NCI-H774 (cell line): ENCODE measurements at regions not wholly inside any gene's neighbourhood (a gene's known extent, or its start where the extent isn't known, plus 50 kb on each side); places are given as distances from the start of the nearest gene placed in this dataset.
"Not testable (repeated sequence)": the region's sequence is repeated elsewhere in the genome, so short reads cannot be mapped to it uniquely, and the experiment has no call there.

ENCODE experiments used
- DNase-seq: peaks from one replicate; lab custom pipeline; 2025; lab: John Stamatoyannopoulos, UW

DNA sequence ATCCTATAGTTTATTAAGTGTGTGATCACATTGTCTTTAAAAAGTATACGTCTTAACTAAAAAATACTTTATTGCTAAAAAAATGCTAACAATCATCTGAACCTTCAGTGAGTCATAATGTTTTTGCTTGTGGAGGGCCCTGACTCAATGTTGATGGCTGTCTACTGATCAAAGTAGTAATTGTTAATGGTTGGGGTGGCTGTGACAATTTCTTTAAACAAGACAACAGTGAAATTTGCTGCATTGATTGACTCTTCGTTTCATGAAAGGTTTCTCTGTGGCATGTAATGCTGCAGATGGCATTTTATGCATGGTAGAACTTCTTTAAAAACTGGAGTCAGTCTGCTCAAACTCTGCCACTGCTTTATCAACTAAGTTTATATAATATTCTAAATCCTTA, 101.4 kb upstream of the IL15 start:
- no peak for DNase-seq

DNA sequence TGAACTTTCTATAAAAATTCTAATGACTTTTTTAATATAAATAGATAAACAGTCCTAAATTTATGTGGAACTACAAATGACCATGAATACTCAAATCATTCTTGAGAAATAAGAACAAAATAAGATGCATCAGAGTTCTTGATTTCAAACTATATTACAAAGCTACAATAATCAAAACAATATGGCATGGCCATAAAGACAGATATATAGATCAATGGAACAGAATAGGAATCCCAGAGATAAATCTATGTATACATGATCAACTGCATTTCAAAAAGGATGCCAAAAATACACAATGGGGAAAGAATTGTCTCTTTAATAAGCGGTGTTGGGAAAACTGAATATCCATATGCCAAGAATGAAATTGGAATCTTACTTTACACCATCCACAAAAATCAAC, 98.4 kb upstream of the IL15 start:
- no peak for DNase-seq

DNA sequence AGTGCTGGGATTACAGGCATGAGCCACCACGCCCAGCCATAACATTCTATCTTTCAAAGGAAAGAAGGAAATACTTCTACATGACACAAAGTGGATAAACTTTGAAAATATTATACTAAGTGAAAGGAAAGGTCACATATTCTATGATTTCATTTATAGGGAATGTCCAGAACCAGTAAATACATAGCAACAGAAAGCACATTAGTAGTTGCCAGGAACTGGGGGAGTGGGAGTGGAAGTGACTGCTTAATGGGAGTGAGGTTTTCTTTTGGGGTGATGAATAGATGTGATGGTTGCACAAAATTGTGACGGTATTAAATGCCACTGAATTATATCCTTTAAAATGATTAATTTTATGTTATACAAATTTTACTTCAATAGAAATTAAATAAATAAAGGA, 95.7 kb upstream of the IL15 start:
- DNase-seq: no peak

DNA sequence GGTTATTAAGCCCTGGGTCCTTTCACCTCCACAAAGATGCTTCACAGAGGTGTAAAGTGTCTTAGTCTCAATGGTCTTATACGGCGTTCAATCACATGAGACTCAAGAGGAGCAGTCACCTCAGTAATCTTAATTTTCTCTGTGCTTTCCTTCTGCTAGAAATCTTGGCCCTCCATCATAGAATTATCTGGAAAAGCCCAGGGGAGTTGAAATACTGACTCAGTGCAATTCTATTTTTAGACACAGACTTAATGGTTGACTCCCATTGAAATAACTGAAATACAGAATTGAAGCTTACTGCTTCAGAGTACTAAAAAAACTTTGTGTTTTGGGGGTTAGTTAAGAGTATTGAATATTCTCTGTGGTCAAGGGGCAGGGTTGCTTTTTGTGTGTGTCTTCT, 94.5 kb upstream of the IL15 start:
- no peak for DNase-seq

DNA sequence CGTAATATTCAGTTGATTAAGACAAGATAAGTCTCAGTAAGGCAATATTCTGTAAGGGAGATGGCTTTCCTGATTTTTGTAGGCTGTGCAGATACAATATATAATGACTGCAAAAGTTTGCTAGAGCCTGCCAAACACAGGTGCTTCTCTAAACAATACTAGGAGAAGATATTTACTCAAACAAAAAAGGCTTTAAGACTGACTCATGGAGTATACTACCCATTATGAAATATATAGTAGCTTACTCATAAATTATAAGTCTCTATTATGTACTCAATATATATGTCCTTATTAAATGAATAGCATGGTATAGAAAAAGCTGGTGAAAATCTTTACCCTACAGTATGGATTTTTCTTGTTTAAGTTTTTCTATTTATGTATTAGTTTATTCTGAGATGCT, 93.2 kb upstream of the IL15 start:
- no peak for DNase-seq

DNA sequence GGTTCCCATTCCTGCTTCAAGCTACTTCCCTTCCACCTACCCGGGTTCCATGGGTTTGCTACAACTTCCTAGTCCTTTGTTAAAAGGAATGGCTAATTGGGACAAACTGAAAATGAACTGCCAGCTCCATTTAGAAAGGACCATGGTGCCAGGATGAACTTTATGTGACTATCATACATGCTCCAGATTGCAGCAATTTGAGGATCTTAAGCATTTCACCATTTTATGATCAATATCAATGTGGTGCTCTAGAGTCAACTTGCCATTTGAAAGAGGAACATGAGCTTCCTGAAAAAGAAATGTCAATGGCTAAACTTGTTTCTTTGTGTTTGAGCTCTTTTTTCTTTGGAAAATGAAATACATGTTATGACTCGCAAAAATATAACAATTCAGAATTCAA, 92.7 kb upstream of the IL15 start:
- DNase-seq: no peak

DNA sequence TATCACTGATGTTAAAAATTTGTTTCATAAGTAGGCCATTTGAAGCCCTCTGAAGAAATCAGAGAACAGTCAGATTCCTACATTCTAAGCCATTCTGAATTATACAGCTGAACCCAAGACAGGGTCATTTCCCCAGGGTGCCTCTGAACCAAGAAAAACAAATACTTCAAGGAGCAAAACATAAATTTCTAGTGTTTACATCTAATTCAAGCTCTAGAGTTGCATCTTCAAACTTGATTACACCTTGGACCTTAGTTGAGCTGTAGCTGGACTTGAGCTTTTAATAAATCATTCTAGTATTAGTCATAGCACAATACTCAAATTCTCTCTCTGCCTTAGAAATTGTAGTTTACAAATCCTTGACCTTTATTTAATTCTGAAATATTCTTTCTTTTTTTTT, 87.6 kb upstream of the IL15 start:
- no peak for DNase-seq

DNA sequence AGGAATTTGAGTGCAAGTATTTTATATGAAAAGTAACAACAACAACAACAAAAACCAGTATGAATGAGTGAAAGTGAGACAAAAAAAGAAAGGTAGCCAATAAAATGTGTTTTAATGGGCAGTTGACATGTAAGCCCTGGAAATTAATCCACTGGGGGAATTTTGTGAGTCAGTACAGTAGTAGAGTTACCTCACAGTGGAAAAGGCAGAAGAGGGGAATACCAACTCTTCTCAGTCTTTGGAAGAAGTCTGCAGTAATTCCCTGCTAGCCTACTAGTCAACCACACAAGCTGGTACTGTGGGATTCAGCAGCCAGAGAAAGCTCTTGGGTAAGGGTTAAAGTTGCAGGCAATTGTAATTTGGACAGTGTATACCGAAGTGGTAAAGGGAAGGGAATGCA, 76.3 kb upstream of the IL15 start:
- DNase-seq: no peak

DNA sequence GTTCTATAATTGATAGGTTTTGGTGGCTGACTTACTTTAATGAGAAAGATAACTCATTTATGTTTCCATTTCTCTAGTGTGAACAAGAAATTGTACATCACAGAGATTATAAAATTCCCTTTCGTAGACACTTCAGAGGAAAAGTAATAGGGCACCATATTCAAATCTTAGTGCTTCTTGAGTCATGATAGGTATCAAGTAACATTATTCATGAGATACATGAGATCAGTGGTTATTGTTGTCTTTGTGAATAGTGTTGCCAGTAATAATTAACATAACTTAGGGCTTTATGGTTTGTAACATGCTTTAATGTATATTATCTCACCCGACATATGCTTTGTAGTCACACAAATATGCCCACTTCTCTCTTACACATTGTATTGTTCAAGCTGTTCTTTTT, 73.7 kb upstream of the IL15 start:
- DNase-seq: no peak

DNA sequence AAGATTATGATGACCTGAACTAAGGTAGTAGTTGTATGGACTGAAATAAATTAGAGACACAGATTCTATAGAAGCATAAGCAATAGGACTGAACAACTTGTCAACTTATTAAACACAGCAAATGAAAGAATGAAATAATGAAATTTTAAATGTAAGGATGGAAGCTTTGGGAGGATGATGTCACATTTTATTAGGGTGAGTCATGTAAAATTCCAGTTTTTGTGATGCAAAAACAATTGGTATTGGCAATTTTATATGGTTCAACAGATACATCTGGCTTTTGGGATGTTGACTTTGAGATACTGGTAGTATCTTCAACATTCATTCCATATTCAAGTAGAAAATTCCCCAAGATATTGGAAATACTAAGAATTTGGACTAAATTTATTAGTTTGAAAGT, 72.7 kb upstream of the IL15 start:
- no peak for DNase-seq

DNA sequence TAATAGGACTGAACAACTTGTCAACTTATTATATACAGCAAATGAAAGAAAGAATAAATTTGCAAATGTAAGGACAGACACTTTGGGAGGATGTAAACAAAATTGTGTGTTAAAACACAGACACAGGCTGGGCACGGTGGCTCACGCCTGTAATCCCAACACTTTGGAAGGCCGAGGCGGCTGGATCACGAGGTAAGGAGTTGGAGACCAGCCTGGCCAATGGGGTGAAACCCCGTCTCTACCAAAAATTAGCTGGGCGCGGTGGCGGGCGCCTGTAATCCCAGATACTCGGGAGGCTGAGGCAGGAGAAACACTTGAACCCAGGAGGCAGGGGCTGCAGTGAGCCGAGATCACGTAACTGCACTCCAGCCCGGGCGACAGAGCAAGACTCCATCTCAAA, 71.4 kb upstream of the IL15 start:
- DNase-seq: not testable (repeated sequence)

DNA sequence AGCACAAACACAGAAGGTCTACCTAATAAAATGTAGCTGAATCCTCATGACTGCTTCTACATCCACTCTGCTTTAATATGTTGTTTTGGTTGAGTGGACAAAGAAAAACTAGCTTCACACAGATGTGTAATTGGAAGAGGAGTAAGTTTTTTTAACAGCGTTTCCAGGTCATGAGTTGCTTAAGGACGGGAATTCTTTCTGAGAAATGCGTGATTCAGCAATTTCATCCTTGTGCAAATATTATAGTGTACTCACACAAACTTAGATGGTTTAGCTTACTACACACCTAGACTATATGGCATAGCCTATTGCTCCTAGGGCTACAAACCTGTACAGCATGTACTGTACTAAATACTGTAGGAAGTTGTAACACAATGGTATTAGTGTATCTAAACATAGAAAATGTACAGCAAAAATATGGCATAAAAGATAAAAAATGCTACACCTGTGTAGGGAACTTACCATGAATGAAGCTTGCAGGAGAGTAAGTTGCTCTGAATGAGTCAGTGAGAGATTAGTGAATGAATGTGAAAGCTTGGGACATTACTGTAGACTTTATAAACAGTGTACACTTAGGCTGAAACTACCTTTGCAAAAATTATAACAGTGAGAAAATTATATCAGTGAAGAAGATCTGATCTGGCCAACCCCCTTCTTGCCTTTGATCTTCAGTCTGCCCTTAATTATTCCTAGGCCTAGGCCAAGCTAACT, 70.8 kb upstream of the IL15 start:
- DNase-seq: no peak

DNA sequence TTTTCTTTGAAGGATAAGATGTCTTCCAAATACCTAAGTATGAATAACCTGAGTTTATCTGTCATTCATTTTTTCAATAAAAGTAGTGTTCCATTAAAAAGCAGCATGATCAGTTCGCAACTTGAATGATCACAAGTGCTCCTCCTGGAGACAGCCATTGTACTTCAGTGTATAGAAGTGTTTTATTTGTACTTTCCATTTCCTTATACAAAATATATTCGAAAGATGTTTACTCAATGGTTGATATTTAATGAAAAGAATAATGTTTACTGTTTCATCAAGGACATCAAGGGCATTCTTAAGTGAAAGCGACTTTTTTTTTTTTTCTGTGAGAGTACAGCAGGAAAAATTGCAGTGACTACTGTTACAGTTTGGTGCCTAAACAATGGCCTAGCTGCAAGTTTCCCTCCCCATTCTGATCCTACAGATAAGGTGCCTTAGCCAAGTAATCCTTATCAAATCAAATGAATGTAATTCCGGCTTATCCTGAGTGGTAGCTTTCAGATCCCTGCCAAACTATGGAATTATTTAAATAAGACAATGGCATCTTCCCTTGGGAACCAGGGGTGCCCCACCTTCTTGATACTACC, 69.0 kb upstream of the IL15 start:
- DNase-seq: no peak

DNA sequence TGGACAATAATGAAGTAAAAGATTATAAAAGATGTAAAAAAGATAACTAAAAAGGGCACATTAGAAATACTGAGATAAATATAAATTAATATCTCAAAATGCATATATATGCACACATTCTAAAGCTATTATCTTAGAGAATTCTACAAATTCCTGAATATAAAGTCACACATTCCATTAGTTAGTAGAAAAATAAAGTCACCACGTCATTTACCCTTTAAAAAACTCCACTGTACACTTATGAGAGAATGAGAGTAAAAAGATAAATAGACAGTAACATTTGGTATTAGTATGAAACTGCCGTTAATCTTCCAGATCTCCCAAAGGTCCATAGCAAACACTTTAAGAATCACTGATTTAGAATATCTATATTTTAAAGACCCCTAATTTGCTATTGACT, 67.2 kb upstream of the IL15 start:
- DNase-seq: no peak

DNA sequence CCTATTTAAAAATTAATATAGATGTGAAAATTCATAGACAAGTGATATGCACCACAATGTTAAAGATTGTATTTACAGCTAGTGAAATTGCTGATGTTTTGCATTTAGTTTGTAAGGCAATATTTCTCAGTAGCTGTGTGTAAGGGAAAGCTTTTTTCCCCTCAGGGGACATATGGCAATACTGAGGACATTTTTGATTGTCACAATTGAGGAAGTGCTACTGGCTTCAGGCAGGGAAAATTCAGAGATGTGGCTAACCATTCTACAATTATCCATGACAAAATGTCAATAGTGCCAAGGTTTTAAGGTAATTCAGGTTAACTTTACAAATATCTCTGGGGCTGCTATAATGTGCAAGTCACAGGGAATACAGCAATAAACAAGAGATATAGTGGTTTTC, 66.1 kb upstream of the IL15 start:
- no peak for DNase-seq

DNA sequence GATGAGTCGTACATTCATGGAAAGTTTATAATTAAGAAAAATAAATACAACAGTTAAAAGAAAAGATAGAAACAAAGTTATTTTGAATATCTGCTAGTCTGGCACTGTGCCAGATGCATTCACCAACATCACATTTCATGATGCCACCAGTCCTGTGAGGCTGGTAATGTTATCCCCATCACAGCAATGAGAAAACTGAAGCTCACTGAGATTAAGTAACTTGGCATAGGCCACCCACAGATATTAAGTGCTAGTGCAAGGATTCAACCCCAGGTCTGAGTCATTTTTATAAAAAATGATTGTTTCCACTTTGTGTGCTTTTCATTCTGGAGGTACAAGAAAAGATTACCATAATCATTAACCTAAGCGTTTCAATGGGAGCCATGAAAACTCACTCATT, 65.0 kb upstream of the IL15 start:
- DNase-seq: no peak

DNA sequence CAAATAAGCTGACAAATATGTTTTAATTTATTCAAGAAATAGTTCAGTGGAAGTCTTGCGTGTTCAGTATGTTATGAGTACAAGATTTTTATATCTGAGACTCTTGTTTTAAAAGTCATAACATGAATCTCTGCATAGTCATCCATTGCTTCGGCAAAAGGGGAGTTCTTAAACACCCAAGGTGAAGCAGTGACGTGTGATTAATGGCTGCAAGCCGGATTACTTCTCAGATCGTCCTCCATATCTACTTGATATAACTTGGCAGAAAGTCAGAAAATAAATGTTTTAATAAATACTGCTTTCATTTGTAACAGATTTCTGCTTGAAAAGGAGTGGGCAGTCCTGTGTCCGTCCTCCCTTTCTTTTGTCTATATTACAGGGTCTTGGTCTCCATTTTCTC, 64.6 kb upstream of the IL15 start:
- no peak for DNase-seq

DNA sequence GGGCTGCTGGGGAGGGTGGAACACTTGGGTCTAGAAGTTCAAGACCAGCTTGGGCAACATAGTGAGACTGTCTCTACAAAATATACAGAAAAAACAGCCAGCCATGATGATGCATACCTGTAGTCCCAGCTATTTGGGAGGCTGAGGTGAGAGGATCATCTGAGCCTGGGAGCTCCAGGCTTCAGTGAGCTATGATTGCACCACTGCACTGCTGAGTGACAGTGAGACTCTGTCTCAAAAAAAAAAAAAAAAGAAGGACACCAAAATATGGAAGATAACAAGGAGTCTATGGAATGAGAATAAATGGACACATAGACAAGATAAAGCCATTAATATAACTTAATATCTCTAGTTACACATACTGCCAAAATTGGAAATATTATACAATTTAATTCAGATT, 62.7 kb upstream of the IL15 start:
- no peak for DNase-seq

DNA sequence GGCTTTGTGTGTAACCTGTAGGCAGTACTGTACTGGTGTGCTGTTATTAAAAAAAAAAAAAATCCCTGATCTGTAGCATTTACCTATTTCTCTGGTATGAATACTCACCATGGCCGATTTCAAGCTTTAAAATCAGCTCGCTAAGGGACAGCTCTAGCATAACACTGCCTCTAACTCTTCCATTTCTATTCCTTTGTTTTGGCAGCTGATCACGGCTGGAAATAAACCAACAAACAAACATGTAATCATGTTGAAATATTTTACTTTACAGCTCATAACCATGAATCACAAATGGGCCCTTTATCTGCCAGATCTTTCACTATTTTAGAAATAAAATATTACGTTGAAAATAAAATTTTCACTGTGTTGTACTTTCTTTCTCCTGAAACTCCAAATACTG, 60.5 kb upstream of the IL15 start:
- DNase-seq: no peak

DNA sequence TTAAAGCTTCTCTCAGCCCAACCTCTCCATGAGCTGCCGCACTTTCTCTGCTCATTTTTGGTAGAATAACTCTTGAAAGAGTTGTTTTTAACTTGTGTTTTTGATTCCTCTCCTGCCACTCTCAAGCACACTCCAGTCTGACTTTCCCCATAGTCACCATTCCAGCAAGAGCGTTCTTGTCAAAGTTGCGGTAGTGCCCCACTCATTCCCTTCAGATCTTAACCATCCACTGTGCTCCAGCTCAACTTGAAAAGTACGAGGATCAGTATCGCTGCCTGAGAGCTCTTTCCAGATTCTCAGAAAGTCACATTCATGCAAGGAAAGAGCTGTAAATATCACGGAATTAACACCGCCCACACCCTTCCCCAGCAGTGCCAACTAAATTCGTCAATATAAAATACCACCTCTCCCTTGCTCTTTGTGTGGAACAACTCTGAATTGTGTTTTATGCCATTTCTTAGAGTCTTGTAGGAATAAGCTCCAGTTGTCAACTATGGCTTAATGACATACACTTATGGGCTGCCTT, 59.7 kb upstream of the IL15 start:
- DNase-seq: no peak

DNA sequence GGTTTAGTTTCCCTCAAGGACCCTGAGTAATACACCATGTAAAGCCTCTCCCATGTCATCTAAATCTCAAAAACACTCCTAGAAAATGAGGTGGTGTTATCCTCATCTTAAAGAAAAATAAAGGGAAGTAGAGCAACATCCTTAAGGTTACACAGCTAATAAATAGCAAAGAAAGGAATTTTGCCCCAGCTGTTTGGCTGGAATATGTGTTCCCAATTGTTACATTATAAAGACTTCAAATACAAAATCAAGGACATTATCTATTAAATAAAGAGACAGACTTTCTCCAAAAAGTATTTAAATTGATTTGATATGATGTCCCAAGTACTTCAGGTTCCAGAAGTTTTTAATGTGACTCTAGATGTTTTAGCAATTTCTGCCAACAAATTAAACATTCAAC, 57.9 kb upstream of the IL15 start:
- DNase-seq: no peak

DNA sequence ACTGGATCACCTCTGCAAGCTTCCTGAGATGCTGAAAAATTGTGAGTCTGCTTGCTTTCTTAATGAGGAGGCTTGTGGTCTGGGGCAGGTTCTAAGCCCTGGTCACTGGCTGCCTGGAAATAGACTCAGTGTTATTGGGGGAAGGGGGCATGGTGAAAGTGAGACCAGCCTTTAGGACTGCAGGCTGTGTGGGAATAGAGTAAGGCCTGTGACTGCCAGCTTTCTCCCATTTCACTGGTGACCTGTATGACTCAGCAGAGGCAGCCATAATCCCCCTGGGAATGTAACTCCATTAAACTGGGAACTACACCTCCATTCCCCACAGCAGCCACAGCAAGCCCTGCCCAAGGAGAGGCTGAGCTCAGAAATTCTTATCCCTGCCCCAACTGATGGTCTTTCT, 55.9 kb upstream of the IL15 start:
- no peak for DNase-seq
